ENCODE measurements at regions not wholly inside any gene's neighbourhood (a gene's known extent, or its start where the extent isn't known, plus 50 kb on each side); places are given as distances from the start of the nearest gene placed in this dataset.
"Not testable (repeated sequence)": the region's sequence is repeated elsewhere in the genome, so short reads cannot be mapped to it uniquely, and the experiment has no call there.

- DNase-seq (ENCODE audit: low spot score): no peak
Observed at GRCh38 chr9:129435988-129436717, 184.7 kb downstream of the C9orf50 start.

- peak; percentile 75 for DNase-seq (ENCODE audit: low spot score)
Observed at GRCh38 chr9:129435291-129435690, 185.6 kb downstream of the C9orf50 start.

GRCh38 chr9:129434187-129434586 lies 186.7 kb downstream of the C9orf50 start:
- DNase-seq (ENCODE audit: low spot score): no peak

- peak; percentile 50 for DNase-seq (ENCODE audit: low spot score)
Observed at GRCh38 chr9:129432297-129433154, 188.4 kb downstream of the C9orf50 start.

GRCh38 chr9:129430940-129431643 lies 189.8 kb downstream of the C9orf50 start:
- DNase-seq (ENCODE audit: low spot score): peak; percentile 63

- no peak for DNase-seq (ENCODE audit: low spot score)
Observed at GRCh38 chr9:129428864-129429577, 191.9 kb downstream of the C9orf50 start.

GRCh38 chr9:129427149-129427548 lies 193.8 kb downstream of the C9orf50 start:
- DNase-seq (ENCODE audit: low spot score): no peak

- DNase-seq (ENCODE audit: low spot score): not testable (repeated sequence)
Observed at GRCh38 chr9:129423755-129424154, 197.1 kb downstream of the C9orf50 start.

GRCh38 chr9:129423216-129423615 lies 197.7 kb downstream of the C9orf50 start:
- no peak for DNase-seq (ENCODE audit: low spot score)

GRCh38 chr9:129422843-129423192 lies 198.1 kb downstream of the C9orf50 start:
- DNase-seq (ENCODE audit: low spot score): no peak

- no peak for DNase-seq (ENCODE audit: low spot score)
Observed at GRCh38 chr9:129422032-129422842, 198.7 kb downstream of the C9orf50 start.

- DNase-seq (ENCODE audit: low spot score): no peak
Observed at GRCh38 chr9:129421371-129421770, 199.5 kb downstream of the C9orf50 start.

GRCh38 chr9:129420721-129421120 lies 200.2 kb downstream of the C9orf50 start:
- no peak for DNase-seq (ENCODE audit: low spot score)

GRCh38 chr9:129419382-129419899 lies 201.5 kb downstream of the C9orf50 start:
- no peak for DNase-seq (ENCODE audit: low spot score)

- no peak for DNase-seq (ENCODE audit: low spot score)
Observed at GRCh38 chr9:129418451-129418850, 202.4 kb downstream of the C9orf50 start.

GRCh38 chr9:129416821-129417539 lies 203.9 kb downstream of the C9orf50 start:
- DNase-seq (ENCODE audit: low spot score): no peak

GRCh38 chr9:129415942-129416651 lies 204.8 kb downstream of the C9orf50 start:
- DNase-seq (ENCODE audit: low spot score): no peak

- DNase-seq (ENCODE audit: low spot score): peak; percentile 85
Observed at GRCh38 chr9:129414993-129415941, 205.6 kb downstream of the C9orf50 start.
